T1000 (cell line): ENCODE measurements at regions not wholly inside any gene's neighbourhood (a gene's known extent, or its start where the extent isn't known, plus 50 kb on each side); places are given as distances from the start of the nearest gene placed in this dataset.
A peak's percentile ranks its signal among the peaks of the same experiment; 100 is the strongest.
"Not testable (repeated sequence)": the region's sequence is repeated elsewhere in the genome, so short reads cannot be mapped to it uniquely, and the experiment has no call there.

Experiments used
- DNase-seq: peaks from one replicate; lab custom pipeline; 2025; ENCODE audit warnings: mixed read lengths; lab: John Stamatoyannopoulos, UW

DNA sequence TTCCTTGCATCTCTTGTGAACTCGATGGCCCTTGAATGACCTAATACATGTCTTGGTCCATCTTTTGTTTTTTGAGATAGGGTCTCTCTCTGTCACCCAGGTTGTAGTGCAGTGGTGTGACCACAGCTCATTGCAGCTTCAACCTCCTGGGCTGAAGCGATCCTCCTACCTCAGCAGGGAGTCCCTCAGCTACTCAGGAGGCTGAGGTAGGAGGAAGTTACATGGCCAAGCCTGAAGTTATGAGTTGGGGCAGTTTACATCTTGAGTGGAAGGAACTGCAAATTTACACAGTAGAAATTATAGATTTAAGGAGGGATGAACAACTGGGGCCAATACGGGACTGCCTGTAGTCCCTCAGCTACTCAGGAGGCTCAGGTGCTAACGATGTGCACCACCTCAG is 97.2 kb upstream of the METTL14 start:
- DNase-seq: no peak

DNA sequence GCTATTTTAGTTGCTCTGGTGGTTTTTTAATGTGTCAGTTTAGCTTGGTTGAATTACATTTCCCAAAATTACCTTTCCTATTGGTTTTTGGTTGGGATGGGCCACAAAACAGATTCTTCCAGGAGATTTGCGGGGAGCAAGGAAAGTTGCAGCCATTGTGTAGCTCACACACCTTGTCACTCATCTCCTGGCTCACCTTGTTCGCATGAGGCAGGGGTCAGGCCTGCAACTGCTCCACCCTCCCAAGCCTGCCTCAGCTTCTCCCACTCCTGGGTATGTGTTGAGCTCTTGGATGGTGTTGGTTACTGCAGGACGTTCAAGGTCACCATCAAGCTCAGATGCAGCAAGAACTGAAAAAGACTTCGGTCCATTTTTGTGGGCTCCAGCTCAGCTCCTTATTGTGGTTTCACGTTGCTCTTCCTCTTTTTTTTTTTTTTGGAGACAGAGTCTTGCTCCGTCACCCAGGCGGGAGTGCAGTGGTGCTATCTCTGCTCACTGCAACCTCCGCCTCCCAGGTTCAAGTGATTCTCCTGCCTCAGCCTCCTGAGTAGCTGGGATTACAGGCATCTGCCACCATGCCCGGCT is 95.6 kb upstream of the METTL14 start:
- no peak for DNase-seq

DNA sequence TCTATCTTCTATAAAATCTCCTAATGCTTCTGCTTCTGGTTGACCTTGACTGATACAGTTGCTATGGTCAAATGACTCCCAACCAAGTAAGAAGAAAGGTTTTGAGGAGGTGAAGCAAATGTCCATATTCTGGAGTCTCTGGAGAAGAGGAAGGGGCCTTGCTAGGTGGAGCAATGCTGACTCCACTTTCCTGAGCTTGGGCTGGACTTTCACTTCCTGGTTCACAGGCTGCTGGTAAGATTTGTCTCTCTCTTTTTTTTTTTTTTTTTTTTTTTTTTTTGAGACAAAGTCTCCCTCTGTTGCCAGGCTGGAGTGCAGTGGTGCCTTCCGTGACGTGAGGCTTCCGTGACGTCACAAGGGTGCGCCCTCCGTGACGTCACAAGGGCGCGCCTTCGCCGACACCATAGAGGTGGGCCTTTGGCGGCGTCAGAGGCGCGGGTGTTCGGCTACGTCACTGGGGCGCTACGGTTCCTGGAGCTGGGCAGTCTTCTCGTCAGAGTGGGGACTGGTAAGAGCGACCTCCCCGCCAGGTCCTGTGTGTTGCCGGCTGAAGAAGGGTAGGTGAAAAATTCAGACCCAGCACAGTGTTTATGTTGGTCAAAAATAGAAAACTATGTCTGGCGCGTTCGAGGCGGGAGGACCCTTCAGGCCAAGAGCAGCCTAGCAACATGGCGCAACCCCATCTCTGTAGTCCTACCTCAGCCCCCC is 93.7 kb upstream of the METTL14 start:
- peak; percentile 96 for DNase-seq

DNA sequence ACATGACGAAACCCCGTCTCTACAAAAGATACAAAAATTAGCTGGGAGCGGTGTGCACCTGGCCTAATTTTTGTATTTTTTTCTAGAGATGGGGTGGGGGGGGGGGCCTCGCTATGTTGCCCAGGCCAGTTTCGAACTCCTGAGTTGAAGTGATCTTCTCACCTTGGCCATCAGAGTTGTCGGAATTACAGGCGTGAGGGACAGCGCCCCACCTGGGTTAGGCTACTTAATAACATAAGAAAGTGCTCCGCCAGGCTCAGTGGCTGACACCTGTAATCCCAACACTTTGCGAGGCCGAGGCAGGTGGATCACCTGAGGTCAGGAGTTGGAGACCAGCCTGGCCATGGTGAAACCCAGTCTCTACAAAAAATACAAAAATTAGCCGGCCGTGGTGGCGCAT is 92.9 kb upstream of the METTL14 start:
- DNase-seq: not testable (repeated sequence)

DNA sequence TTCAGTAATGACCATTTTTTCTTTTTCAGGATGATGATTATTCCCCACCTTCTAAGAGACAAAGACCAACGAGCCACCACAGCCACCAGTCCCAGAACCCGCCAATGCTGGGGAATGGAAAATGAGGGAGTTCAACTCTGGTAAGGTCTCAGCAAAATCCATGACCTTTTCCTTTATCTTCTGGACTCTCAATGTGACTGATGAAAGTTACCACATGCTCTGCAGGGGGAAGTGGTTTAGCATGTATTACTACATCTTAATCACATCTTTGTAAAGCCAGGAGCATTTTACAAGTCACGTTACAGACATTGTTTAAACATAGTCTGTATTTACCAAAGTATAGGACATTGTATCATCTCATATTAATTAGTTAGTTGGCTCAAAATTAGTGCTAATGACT is 89.3 kb upstream of the METTL14 start:
- not testable (repeated sequence) for DNase-seq

DNA sequence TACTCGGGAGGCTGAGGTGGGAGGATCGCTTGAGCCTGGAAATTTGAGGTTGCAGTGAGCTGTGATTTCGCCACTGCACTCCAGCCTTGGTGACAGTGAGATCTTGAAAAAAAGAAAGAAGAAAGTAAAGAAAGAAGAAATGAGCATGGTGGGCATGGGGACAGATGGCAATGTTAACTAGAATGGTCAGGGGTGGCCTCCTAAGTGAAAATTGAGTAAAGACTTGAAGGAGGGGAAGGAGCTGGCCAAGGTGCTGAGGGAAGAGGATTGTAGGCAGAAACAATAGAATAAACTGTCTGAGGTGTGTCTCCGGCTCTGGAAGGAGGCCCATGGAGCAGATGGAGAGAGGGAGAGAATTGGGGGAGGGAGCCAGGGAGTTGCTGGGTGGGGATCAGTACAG is 60.1 kb upstream of the METTL14 start:
- DNase-seq: not testable (repeated sequence)

DNA sequence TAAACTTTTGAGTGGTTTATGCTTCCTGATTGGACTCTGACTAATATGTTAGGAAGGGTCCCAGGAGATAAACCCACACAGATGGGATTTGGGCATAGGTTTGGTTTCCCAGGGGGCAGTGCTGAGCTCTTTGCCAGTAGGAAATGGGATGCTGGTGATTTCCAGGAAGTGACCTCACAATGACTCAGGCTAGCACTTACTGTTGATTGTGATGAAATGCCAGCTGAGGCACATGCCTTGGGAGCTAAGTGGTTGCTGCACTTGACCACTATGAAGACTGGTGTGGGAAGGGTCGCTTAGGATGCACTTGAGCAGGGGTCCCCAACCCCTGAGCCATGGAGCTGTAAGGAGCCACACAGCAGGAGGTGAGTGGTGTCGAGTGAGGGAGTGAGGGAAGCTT is 55.5 kb upstream of the METTL14 start:
- peak; percentile 43 for DNase-seq

DNA sequence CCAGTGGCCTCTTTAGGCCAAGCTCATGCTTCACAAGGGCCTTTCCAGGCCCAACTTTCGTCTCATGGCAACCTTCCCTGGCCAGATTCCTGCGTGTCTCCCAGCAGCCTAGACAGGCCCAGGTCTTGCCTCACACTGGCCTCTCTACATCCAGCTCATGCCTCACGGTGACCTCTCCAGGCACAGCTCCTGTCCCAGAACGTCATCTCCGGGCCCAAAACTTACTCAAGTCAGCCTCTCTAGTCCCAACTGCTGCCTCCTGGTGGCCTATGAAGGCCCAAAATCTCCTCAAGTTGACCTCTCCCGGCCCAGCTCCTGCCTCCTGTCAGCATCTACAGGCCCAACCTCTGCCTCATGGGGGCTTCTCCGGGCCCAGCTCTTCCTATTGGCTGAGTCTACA is 54.3 kb upstream of the METTL14 start:
- not testable (repeated sequence) for DNase-seq

DNA sequence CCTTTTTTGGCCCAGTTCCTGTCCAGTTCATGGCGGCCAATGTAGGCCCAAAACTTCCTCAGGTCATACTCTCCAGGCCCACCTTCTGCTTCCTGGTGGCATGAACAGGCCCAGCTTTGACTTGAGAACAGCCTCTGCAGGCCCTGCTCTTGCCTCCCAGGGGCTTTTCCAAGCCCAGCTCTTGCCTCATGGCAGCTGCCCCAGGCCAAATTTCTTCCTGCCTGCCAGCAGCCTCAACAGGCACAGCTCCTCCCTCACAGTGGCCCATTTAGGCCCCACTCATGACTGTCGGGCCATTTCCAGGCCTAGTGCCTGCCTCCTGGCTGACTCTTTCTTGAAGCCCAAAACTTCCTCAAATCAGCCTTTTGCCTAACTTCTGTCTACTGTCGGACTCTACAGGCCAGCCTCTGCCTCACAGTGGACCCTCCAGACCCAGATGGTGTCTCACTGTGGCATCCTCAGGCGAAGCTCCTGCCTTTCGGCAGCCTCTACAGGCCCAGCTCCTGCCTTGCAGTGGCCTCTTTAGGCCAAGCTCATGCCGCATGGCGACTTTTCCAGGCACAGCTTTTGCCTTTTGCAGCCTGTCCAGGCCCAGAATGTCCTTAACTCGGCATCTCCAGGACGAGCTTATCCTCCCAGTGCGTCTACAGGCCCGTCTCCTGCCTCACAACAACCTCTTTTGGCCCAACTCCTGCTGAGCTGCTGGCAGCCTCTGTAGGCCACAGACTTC is 53.7 kb upstream of the METTL14 start:
- not testable (repeated sequence) for DNase-seq

DNA sequence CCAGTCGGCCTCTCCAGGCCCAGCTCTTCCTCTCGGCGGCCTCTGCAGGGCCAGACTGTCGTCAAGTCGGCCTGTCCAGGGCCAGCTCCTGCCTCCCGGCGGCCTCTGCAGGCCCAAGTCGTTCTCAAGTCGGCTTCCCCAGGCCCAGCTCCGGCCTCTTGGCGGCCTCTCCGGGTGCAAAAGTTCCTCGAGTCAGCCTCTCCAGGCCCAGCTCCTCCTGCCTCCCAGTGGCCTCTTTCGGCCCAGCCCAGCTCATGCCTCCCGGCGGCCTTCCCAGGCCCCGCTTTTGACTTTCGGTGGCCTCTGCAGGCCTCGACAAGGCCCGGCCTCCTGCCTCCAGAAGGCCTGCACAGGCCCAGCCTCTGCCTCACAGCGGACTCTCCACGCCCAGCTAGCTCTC is 51.7 kb upstream of the METTL14 start:
- not testable (repeated sequence) for DNase-seq

DNA sequence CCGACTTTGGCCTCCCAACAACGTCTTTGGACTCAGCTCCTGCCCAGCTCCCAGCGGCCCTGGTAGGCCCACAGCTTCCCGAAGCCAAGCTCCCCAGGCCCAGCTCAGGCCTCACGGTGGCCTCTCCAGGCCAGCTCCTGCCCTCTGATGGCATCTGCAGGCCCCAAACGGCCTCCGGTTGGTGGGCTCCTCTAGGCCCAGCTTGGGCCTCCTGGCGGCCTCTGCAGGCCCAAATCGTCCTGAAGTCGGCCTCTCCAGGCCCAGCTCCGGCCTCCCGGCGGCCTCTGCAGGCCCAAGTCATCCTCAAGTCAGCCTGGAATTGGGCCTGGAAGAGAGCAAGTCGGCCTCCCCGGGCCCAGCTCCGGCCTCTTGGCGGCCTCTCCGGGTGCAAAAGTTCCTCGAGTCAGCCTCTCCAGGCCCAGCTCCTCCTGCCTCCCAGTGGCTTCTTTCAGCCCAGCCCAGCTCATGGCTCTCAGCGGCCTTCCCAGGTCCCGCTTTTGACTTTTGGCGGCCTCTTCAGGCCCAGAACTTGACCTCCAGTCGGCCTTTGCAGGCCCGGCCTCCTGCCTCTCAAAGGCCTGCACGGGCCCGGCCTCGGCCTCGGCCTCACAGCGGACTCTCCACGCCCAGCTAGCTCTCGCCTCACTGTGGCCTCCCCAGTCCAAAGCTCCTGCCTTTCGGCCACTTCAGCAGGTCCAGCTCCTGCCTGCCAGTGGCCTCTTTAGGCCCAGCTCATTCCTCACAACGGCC is 50.9 kb upstream of the METTL14 start:
- not testable (repeated sequence) for DNase-seq
